ENCODE measurements at regions not wholly inside any gene's neighbourhood (a gene's known extent, or its start where the extent isn't known, plus 50 kb on each side); places are given as distances from the start of the nearest gene placed in this dataset.

- TF ChIP-seq EP300 (IDR thresholded peaks at IDR 0.05) (no peak), CTCF (IDR thresholded peaks at IDR 0.05) (no peak), POLR2A (IDR thresholded peaks at IDR 0.05) (no peak), POLR2AphosphoS5 (IDR thresholded peaks at IDR 0.05) (no peak)
Observed at GRCh38 chr12:74120644-74121043, 417.0 kb upstream of the ATXN7L3B start.
